ENCODE measurements at regions not wholly inside any gene's neighbourhood (a gene's known extent, or its start where the extent isn't known, plus 50 kb on each side); places are given as distances from the start of the nearest gene placed in this dataset.
"Not testable (repeated sequence)": the region's sequence is repeated elsewhere in the genome, so short reads cannot be mapped to it uniquely, and the experiment has no call there.

- H3K79me2 ChIP-seq (ENCODE audit: control insufficient read depth, low read length), result no peaks in the 10 kb centered on the region
- H3K4me2 ChIP-seq (ENCODE audit: low read length), result no peak overlapping the region
- no peaks in the 10 kb centered on the region for H3K4me1 ChIP-seq (ENCODE audit: control insufficient read depth, low read length)
- no peak overlapping the region for H3K27ac ChIP-seq (ENCODE audit: low read depth, low read length)
- H4K20me1 ChIP-seq (ENCODE audit: control insufficient read depth, insufficient read depth, low read depth, low read length), result no peaks in the 10 kb centered on the region
- no peak overlapping the region for H3K4me3 ChIP-seq (ENCODE audit: low read length)
- H3K9me3 ChIP-seq (ENCODE audit: control insufficient read depth, insufficient read depth, low read length), result no peaks in the 10 kb centered on the region
- H3K27me3 ChIP-seq (ENCODE audit: control insufficient read depth, low read length), result no peaks in the 10 kb centered on the region
- H3K9me2 ChIP-seq (replicated peaks; ENCODE audit: control insufficient read depth, low read length), result no peaks in the 10 kb centered on the region
- no peaks in the 10 kb centered on the region for H3F3A ChIP-seq (ENCODE audit: control insufficient read depth, insufficient read depth)
- no peaks in the 10 kb centered on the region for H3K36me3 ChIP-seq (ENCODE audit: control insufficient read depth, low read length)
- TF ChIP-seq CTCF (IDR thresholded peaks at IDR 0.05; ENCODE audit: low read depth, low read length, poor library complexity, severe bottlenecking), result no peak
- TF ChIP-seq EZH2phosphoT487 (IDR thresholded peaks at IDR 0.05; ENCODE audit: borderline replicate concordance, low read length), result no peak
These were observed 113.7 kb upstream of the CDH11 start for GRCh38 chr16:65235339-65236177.

- not testable (repeated sequence) for H3K79me2 ChIP-seq (ENCODE audit: control insufficient read depth, low read length); H3F3A ChIP-seq (ENCODE audit: control insufficient read depth, insufficient read depth); H3K27ac ChIP-seq (ENCODE audit: low read depth, low read length); H3K9me2 ChIP-seq (replicated peaks; ENCODE audit: control insufficient read depth, low read length); H3K27me3 ChIP-seq (ENCODE audit: control insufficient read depth, low read length); H4K20me1 ChIP-seq (ENCODE audit: control insufficient read depth, insufficient read depth, low read depth, low read length); H3K4me1 ChIP-seq (ENCODE audit: control insufficient read depth, low read length); H3K4me3 ChIP-seq (ENCODE audit: low read length); H3K9me3 ChIP-seq (ENCODE audit: control insufficient read depth, insufficient read depth, low read length); H3K36me3 ChIP-seq (ENCODE audit: control insufficient read depth, low read length); H3K4me2 ChIP-seq (ENCODE audit: low read length)
These were observed 113.0 kb upstream of the CDH11 start for GRCh38 chr16:65234721-65235320.

- no peaks in the 10 kb centered on the region for H4K20me1 ChIP-seq (ENCODE audit: control insufficient read depth, insufficient read depth, low read depth, low read length)
- no peaks in the 10 kb centered on the region for H3K4me1 ChIP-seq (ENCODE audit: control insufficient read depth, low read length)
- TF ChIP-seq EZH2phosphoT487 (IDR thresholded peaks at IDR 0.05; ENCODE audit: borderline replicate concordance, low read length) (no peak), CTCF (IDR thresholded peaks at IDR 0.05; ENCODE audit: low read depth, low read length, poor library complexity, severe bottlenecking) (no peak)
- no peaks in the 10 kb centered on the region; the same call in 1 of the 2 replicates for H3K9me3 ChIP-seq (ENCODE audit: control insufficient read depth, insufficient read depth, low read length)
- H3F3A ChIP-seq (ENCODE audit: control insufficient read depth, insufficient read depth), result no peaks in the 10 kb centered on the region
- no peaks in the 10 kb centered on the region for H3K9me2 ChIP-seq (replicated peaks; ENCODE audit: control insufficient read depth, low read length)
- H3K79me2 ChIP-seq (ENCODE audit: control insufficient read depth, low read length), result no peaks in the 10 kb centered on the region
- no peak overlapping the region for H3K27ac ChIP-seq (ENCODE audit: low read depth, low read length)
- H3K4me2 ChIP-seq (ENCODE audit: low read length), result no peak overlapping the region
- no peak overlapping the region for H3K4me3 ChIP-seq (ENCODE audit: low read length)
- no peaks in the 10 kb centered on the region for H3K27me3 ChIP-seq (ENCODE audit: control insufficient read depth, low read length)
- H3K36me3 ChIP-seq (ENCODE audit: control insufficient read depth, low read length), result no peaks in the 10 kb centered on the region
These were observed 107.4 kb upstream of the CDH11 start for GRCh38 chr16:65229191-65229662.

Data from DOHH2 (cell line).